ENCODE measurements at regions not wholly inside any gene's neighbourhood (a gene's known extent, or its start where the extent isn't known, plus 50 kb on each side); places are given as distances from the start of the nearest gene placed in this dataset.

GRCh38 chr13:109592770-109593169 is 193.6 kb downstream of the IRS2 start:
- H3K4me3 ChIP-seq (ENCODE audit: low read depth, low read length): no peak overlapping the region
- no peak for DNase-seq (ENCODE audit: low read depth)
- TF ChIP-seq, protein P1, sequence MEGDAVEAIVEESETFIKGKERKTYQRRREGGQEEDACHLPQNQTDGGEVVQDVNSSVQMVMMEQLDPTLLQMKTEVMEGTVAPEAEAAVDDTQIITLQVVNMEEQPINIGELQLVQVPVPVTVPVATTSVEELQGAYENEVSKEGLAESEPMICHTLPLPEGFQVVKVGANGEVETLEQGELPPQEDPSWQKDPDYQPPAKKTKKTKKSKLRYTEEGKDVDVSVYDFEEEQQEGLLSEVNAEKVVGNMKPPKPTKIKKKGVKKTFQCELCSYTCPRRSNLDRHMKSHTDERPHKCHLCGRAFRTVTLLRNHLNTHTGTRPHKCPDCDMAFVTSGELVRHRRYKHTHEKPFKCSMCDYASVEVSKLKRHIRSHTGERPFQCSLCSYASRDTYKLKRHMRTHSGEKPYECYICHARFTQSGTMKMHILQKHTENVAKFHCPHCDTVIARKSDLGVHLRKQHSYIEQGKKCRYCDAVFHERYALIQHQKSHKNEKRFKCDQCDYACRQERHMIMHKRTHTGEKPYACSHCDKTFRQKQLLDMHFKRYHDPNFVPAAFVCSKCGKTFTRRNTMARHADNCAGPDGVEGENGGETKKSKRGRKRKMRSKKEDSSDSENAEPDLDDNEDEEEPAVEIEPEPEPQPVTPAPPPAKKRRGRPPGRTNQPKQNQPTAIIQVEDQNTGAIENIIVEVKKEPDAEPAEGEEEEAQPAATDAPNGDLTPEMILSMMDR (conservative IDR thresholded peaks at IDR 0.05; ENCODE audit: low read depth, low read length): no peak

GRCh38 chr13:109587689-109588088 is 198.7 kb downstream of the IRS2 start:
- H3K4me3 ChIP-seq (ENCODE audit: low read depth, low read length): no peak overlapping the region
- DNase-seq (ENCODE audit: low read depth): no peak
- TF ChIP-seq, protein P1 (conservative IDR thresholded peaks at IDR 0.05; ENCODE audit: low read depth, low read length): no peak

DNA sequence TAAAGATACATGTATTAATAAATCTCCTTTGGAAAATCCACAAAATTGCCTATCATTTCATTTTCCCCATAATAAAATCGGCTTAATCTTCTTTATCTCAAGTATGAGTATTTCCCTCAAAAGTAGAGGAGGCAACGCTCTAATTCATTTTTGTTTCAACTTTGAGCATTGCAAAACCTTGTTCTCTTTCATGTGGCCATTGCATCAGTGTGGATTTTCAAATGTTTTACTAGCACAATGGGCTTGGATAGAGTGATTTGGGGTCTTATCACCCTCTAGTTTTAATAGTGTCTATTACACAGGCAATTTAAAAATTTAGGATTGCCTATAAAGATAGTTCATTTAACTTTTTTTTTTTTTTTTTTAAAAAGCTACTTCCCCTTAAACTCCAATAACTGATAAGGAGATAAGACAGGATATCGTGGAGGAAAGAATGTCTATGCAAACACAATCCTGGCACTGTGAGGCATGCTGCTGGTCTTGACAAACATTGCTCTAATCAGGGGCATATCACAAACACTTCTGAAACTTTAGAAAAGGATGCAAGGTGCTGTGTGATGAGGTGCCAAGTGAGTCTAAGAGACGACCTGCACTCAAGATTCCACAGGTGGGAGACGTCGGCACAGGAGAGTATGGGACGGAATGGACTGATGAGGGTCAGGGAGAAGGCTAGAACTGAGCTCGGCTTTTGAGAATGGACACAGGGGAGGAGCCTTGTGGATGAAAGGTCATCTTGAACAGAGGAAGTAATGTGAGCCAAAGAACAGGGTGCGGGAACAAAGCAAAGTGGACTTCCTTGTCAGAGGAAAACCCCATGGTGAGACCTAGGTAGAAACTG is 199.7 kb downstream of the IRS2 start:
- TF ChIP-seq, protein P1 (conservative IDR thresholded peaks at IDR 0.05; ENCODE audit: low read depth, low read length): no peak
- no peak for DNase-seq (ENCODE audit: low read depth)
- no peak overlapping the region for H3K4me3 ChIP-seq (ENCODE audit: low read depth, low read length)

GRCh38 chr13:109584844-109585361 is 201.5 kb downstream of the IRS2 start:
- no peak overlapping the region for H3K4me3 ChIP-seq (ENCODE audit: low read depth, low read length)
- TF ChIP-seq, protein P1 (conservative IDR thresholded peaks at IDR 0.05; ENCODE audit: low read depth, low read length): no peak
- no peak for DNase-seq (ENCODE audit: low read depth)

- no peak for DNase-seq (ENCODE audit: low read depth)
- TF ChIP-seq, protein P1 (conservative IDR thresholded peaks at IDR 0.05; ENCODE audit: low read depth, low read length): no peak
- H3K4me3 ChIP-seq (ENCODE audit: low read depth, low read length): no peak overlapping the region
Measured at GRCh38 chr13:109577191-109577700, 209.1 kb downstream of the IRS2 start.

DNA sequence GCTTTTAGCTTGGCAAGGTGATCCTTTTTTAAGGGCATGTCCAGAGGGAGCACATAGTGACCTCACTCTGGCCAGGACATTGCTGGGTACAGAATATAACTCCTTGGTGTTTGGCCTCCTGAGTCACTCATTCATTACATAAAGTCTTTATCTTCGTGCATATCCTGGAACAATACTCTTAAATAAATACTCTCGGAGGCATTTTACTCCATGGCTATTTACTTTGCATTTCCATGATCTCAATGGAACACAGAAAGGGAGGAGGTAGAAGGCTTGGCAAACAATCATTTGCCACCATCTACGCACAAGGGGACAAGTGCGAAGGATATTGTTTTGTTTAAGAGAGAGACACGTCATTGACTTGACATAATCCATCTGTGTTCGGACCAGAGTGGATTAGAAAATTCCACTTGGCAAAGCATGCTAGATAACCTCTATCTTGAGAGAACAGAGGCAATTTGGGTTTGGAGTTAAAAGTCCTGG is 210.0 kb downstream of the IRS2 start:
- DNase-seq (ENCODE audit: low read depth): no peak
- TF ChIP-seq, protein P1 (conservative IDR thresholded peaks at IDR 0.05; ENCODE audit: low read depth, low read length): no peak
- H3K4me3 ChIP-seq (ENCODE audit: low read depth, low read length): no peak overlapping the region
